ENCODE measurements at regions not wholly inside any gene's neighbourhood (a gene's known extent, or its start where the extent isn't known, plus 50 kb on each side); places are given as distances from the start of the nearest gene placed in this dataset.

DNA sequence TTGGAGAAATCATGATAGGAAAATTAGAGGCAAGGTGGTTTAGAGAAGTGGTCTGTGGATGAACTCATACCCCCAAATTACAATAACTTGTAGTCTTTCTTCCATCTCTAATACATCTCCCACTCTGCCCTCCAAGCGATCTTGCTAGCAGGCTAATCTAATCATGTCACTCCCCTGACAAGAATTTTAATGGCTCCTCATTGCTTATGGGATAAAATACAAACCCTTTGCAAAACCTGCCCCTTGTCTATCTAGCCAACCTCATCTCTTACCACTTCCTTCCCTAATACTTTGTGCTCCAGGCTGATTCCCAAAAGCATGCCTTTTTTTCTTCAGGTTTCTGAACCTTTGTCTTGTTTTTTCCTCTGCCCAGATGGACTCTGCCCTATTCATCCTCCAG lies 71.3 kb upstream of the LRRN2 start:
- no peaks in the 10 kb centered on the region for H3K79me2 ChIP-seq (ENCODE audit: control insufficient read depth, insufficient read depth, low read length)
- H3K4me3 ChIP-seq (replicated peaks in 1 of 4; ENCODE audit: control extremely low read depth in 1 of 4, insufficient read depth in 1 of 4, low read depth in 3 of 4, low read length in 4 of 4): no peak overlapping the region
- no peaks in the 10 kb centered on the region for H3K27me3 ChIP-seq (ENCODE audit: control insufficient read depth, insufficient read depth, low read length)
- H3K36me3 ChIP-seq (ENCODE audit: control insufficient read depth, insufficient read depth, low read length): no peaks in the 10 kb centered on the region
- H3K4me1 ChIP-seq (ENCODE audit: control insufficient read depth, extremely low read depth, insufficient read depth, low read length): no peaks in the 10 kb centered on the region
- no peak for DNase-seq (ENCODE audit: low read depth in 2 of 2)
- H3K4me2 ChIP-seq (ENCODE audit: extremely low read depth, insufficient read depth, low read length): no peak overlapping the region
- H3K9me3 ChIP-seq (ENCODE audit: control insufficient read depth, insufficient read depth, low read depth, low read length): no peaks in the 10 kb centered on the region
- no peak overlapping the region for H3K27ac ChIP-seq (ENCODE audit: insufficient read depth, low read length)
- H4K20me1 ChIP-seq (ENCODE audit: control insufficient read depth, extremely low read depth, insufficient read depth, low read length): no peaks in the 10 kb centered on the region
- no peak for TF ChIP-seq EZH2 (IDR thresholded peaks at IDR 0.05; ENCODE audit: low read length, missing control alignments)
- TF ChIP-seq, protein P1, sequence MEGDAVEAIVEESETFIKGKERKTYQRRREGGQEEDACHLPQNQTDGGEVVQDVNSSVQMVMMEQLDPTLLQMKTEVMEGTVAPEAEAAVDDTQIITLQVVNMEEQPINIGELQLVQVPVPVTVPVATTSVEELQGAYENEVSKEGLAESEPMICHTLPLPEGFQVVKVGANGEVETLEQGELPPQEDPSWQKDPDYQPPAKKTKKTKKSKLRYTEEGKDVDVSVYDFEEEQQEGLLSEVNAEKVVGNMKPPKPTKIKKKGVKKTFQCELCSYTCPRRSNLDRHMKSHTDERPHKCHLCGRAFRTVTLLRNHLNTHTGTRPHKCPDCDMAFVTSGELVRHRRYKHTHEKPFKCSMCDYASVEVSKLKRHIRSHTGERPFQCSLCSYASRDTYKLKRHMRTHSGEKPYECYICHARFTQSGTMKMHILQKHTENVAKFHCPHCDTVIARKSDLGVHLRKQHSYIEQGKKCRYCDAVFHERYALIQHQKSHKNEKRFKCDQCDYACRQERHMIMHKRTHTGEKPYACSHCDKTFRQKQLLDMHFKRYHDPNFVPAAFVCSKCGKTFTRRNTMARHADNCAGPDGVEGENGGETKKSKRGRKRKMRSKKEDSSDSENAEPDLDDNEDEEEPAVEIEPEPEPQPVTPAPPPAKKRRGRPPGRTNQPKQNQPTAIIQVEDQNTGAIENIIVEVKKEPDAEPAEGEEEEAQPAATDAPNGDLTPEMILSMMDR (conservative IDR thresholded peaks at IDR 0.05 in 1 of 2, IDR thresholded peaks at IDR 0.05 in 1 of 2; ENCODE audit: low read depth in 1 of 2, low read length in 2 of 2): no peak
- H2AFZ ChIP-seq (ENCODE audit: low read length): no peak overlapping the region
- no peak overlapping the region for H3K9ac ChIP-seq (ENCODE audit: insufficient read depth, low read length)

DNA sequence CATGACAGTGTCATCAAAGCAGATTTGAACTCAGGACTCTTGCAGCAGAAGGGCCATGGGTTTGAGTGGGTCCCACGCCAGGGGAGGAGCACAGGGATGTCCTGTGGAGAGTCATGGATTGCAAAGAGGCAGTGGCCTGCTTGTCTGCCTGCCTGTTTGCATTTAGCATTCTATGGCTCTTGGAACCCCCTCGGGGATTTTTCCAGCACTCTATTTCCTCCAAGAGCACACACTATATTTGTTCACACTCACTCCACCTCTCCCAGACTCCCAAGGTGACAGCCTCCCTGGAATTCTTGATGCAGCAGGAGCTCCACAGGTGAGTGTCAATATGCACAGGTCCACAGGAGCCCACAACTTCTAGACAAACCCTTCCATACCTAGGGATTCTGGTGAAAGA lies 73.1 kb upstream of the LRRN2 start:
- Histone ChIP-seq H3K9ac (ENCODE audit: insufficient read depth, low read length) (no peak overlapping the region), H3K79me2 (ENCODE audit: control insufficient read depth, insufficient read depth, low read length) (no peaks in the 10 kb centered on the region)
- no peak for TF ChIP-seq EZH2 (IDR thresholded peaks at IDR 0.05; ENCODE audit: low read length, missing control alignments)
- TF ChIP-seq, protein P1 (conservative IDR thresholded peaks at IDR 0.05 in 1 of 2, IDR thresholded peaks at IDR 0.05 in 1 of 2; ENCODE audit: low read depth in 1 of 2, low read length in 2 of 2): no peak

DNA sequence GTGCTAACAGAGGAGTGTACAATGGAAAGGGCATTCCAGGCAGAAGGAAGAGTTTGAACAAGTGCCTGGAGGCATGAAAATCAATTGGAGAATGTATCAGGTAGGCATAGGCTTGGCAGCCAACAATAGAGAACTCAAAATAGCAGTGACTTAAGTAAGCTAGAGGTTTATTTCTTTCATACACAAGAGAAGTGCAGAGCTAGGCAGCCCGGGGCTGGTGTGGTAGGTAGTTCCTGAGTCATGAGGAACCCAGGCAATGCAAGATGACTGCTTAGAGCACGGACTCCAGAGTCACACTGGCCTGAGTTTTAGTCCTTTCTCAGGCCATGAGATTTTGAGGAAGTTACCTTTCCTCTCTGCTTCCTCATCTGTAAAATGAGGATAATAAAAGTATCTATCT lies 74.8 kb upstream of the LRRN2 start:
- H3K27me3 ChIP-seq (ENCODE audit: control insufficient read depth, insufficient read depth, low read length): no peaks in the 10 kb centered on the region
- H3K9ac ChIP-seq (ENCODE audit: insufficient read depth, low read length): no peak overlapping the region
- peaks cover 6% of the 10 kb centered on the region for H3K4me1 ChIP-seq (ENCODE audit: control insufficient read depth, extremely low read depth, insufficient read depth, low read length)
- no peak overlapping the region for H3K4me2 ChIP-seq (ENCODE audit: extremely low read depth, insufficient read depth, low read length)
- H3K79me2 ChIP-seq (ENCODE audit: control insufficient read depth, insufficient read depth, low read length): no peaks in the 10 kb centered on the region
- H4K20me1 ChIP-seq (ENCODE audit: control insufficient read depth, extremely low read depth, insufficient read depth, low read length): no peaks in the 10 kb centered on the region
- no peak overlapping the region for H3K27ac ChIP-seq (ENCODE audit: insufficient read depth, low read length)
- H3K4me3 ChIP-seq (replicated peaks in 1 of 4; ENCODE audit: control extremely low read depth in 1 of 4, insufficient read depth in 1 of 4, low read depth in 3 of 4, low read length in 4 of 4): no peak overlapping the region
- no peak overlapping the region for H2AFZ ChIP-seq (ENCODE audit: low read length)
- H3K36me3 ChIP-seq (ENCODE audit: control insufficient read depth, insufficient read depth, low read length): no peaks in the 10 kb centered on the region
- DNase-seq (ENCODE audit: low read depth in 2 of 2): no peak
- TF ChIP-seq, protein P1 (conservative IDR thresholded peaks at IDR 0.05 in 1 of 2, IDR thresholded peaks at IDR 0.05 in 1 of 2; ENCODE audit: low read depth in 1 of 2, low read length in 2 of 2): no peak
- TF ChIP-seq EZH2 (IDR thresholded peaks at IDR 0.05; ENCODE audit: low read length, missing control alignments): no peak
- no peaks in the 10 kb centered on the region for H3K9me3 ChIP-seq (ENCODE audit: control insufficient read depth, insufficient read depth, low read depth, low read length)

More for the DNA sequence above, 73.1 kb upstream of the LRRN2 start:
- Histone ChIP-seq H3K4me1 (ENCODE audit: control insufficient read depth, extremely low read depth, insufficient read depth, low read length) (peaks cover under 1% of the 10 kb centered on the region), H3K4me3 (replicated peaks in 1 of 4; ENCODE audit: control extremely low read depth in 1 of 4, insufficient read depth in 1 of 4, low read depth in 3 of 4, low read length in 4 of 4) (no peak overlapping the region), H3K27ac (ENCODE audit: insufficient read depth, low read length) (no peak overlapping the region), H3K9me3 (ENCODE audit: control insufficient read depth, insufficient read depth, low read depth, low read length) (no peaks in the 10 kb centered on the region), H3K4me2 (ENCODE audit: extremely low read depth, insufficient read depth, low read length) (no peak overlapping the region), H3K36me3 (ENCODE audit: control insufficient read depth, insufficient read depth, low read length) (no peaks in the 10 kb centered on the region), H2AFZ (ENCODE audit: low read length) (no peak overlapping the region), H4K20me1 (ENCODE audit: control insufficient read depth, extremely low read depth, insufficient read depth, low read length) (no peaks in the 10 kb centered on the region), H3K27me3 (ENCODE audit: control insufficient read depth, insufficient read depth, low read length) (no peaks in the 10 kb centered on the region)
- no peak for DNase-seq (ENCODE audit: low read depth in 2 of 2)

All from fibroblast of lung (primary cell).